ENCODE measurements at regions not wholly inside any gene's neighbourhood (a gene's known extent, or its start where the extent isn't known, plus 50 kb on each side); places are given as distances from the start of the nearest gene placed in this dataset.

DNA sequence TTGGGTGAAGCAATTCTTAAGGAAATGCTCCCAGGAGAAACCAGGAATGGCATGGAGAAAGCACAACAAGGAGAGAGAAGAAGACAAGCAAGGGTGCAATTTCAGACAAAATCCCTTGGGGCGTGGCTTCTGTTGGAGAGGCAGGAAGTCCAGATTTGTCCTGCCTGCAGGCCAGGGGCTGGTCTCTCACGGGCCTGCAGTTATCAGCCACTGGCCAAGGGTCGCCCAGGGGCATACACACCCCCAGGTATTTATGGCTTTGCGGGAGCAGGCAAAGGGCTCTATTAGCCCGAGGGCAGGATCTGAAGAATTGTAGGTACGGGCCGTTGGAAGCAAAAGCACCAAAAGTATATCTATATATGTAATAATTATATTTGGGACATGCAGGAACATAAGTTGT, 87.7 kb downstream of the IYD start:
- POLR2A ChIA-PET: no interaction called here
- no peak for DNase-seq (ENCODE audit: extremely low spot score)
- CTCF ChIA-PET: interaction anchor here (1.1 kb wide), 1 partner anchor 361 kb away, joined by 3 read pairs; no protein-coding TSS in a partner anchor
- TF ChIP-seq LEF1 (IDR thresholded peaks at IDR 0.05; ENCODE audit: borderline replicate concordance) (no peak), ZNF384 (IDR thresholded peaks at IDR 0.05) (no peak), SUZ12 (IDR thresholded peaks at IDR 0.05) (no peak), HDGF (IDR thresholded peaks at IDR 0.05; ENCODE audit: borderline replicate concordance) (no peak), L3MBTL2 (conservative IDR thresholded peaks at IDR 0.05) (no peak), ELF4 (IDR thresholded peaks at IDR 0.05) (no peak), CTBP1 (IDR thresholded peaks at IDR 0.05; ENCODE audit: borderline replicate concordance) (no peak), NFRKB (IDR thresholded peaks at IDR 0.05) (no peak), FOXK2 (IDR thresholded peaks at IDR 0.05) (no peak), ARNT (IDR thresholded peaks at IDR 0.05) (no peak), FOXM1 (IDR thresholded peaks at IDR 0.05; ENCODE audit: borderline replicate concordance) (no peak), BHLHE40 (IDR thresholded peaks at IDR 0.05; ENCODE audit: borderline replicate concordance) (no peak), SP1 (IDR thresholded peaks at IDR 0.05) (no peak), TARDBP (IDR thresholded peaks at IDR 0.05) (no peak), FOXA1 (IDR thresholded peaks at IDR 0.05) (no peak)
- TF ChIP-seq, protein P1, sequence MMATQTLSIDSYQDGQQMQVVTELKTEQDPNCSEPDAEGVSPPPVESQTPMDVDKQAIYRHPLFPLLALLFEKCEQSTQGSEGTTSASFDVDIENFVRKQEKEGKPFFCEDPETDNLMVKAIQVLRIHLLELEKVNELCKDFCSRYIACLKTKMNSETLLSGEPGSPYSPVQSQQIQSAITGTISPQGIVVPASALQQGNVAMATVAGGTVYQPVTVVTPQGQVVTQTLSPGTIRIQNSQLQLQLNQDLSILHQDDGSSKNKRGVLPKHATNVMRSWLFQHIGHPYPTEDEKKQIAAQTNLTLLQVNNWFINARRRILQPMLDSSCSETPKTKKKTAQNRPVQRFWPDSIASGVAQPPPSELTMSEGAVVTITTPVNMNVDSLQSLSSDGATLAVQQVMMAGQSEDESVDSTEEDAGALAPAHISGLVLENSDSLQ (IDR thresholded peaks at IDR 0.05): no peak

DNA sequence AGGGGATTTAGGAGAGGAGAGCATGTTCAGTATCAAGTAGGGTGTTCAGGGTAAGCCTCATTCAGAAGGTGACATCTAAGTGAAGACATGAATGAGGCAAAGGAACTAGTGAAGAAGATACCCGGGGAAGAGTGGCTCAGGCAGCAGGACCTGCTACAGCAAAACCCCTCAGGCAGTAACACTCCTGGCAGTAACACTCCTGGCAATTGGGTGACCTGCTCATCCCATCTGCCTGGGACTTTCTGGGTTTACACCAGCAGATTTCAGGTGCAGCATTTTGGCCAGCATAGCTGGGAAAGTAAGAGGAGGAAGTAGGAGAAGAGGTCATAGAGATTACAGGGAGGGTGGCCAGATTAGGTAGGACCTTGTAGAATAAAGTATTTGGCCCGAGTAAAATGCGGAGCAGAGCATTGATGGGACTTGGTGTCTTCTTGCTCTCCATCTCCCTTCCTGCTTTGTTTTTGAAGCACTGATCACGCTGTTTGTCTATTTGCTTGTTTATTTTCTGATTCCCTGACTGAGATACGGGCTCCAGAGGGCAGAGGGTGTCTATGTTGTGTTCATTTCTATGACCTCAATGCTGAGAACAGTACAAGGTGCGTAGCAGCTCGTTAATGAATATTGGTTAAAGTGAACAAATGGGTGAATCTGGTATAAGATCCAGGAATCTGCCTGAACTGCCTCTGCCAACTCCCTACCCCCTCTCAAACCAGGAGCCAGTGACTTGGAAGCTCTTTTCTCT, 88.3 kb downstream of the IYD start:
- no peak for DNase-seq (ENCODE audit: extremely low spot score)
- ChIA-PET CTCF (interaction anchor here (1.1 kb wide), 1 partner anchor 361 kb away, joined by 3 read pairs; no protein-coding TSS in a partner anchor), POLR2A (no interaction called here)
- no peak for TF ChIP-seq TARDBP (IDR thresholded peaks at IDR 0.05)
- TF ChIP-seq L3MBTL2 (conservative IDR thresholded peaks at IDR 0.05): no peak
- no peak for TF ChIP-seq SUZ12 (IDR thresholded peaks at IDR 0.05)
- no peak for TF ChIP-seq FOXK2 (IDR thresholded peaks at IDR 0.05)
- no peak for TF ChIP-seq LEF1 (IDR thresholded peaks at IDR 0.05; ENCODE audit: borderline replicate concordance)
- no peak for TF ChIP-seq ARNT (IDR thresholded peaks at IDR 0.05)
- no peak for TF ChIP-seq FOXM1 (IDR thresholded peaks at IDR 0.05; ENCODE audit: borderline replicate concordance)

DNA sequence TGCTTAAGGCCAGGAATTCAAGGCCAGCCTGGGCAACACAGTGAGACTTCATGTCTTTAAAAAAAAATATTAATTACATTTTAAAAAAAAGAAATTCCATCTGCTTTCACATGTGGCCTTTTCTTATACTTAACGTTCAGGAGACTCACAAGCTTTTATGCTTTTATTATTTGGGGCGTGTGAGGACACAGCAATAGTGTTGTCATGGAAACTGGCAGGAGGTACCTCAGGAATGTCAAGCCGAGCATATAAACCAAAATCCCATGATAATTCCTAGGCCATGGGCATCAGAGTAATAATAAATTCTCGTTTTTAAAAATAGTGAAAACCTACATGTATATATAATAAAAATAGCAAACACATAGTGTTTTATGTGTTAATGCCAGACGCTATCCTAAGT, 89.8 kb downstream of the IYD start:
- POLR2A ChIA-PET: no interaction called here
- TF ChIP-seq SP1 (IDR thresholded peaks at IDR 0.05) (no peak), CTBP1 (IDR thresholded peaks at IDR 0.05; ENCODE audit: borderline replicate concordance) (no peak), NFRKB (IDR thresholded peaks at IDR 0.05) (no peak), FOXK2 (IDR thresholded peaks at IDR 0.05) (no peak), ELF4 (IDR thresholded peaks at IDR 0.05) (no peak), L3MBTL2 (conservative IDR thresholded peaks at IDR 0.05) (no peak), SUZ12 (IDR thresholded peaks at IDR 0.05) (no peak)
- CTCF ChIA-PET: interaction anchor here (0.8 kb wide), 1 partner anchor 283 kb away, joined by 4 read pairs; no protein-coding TSS in a partner anchor
- DNase-seq (ENCODE audit: extremely low spot score): no peak

DNA sequence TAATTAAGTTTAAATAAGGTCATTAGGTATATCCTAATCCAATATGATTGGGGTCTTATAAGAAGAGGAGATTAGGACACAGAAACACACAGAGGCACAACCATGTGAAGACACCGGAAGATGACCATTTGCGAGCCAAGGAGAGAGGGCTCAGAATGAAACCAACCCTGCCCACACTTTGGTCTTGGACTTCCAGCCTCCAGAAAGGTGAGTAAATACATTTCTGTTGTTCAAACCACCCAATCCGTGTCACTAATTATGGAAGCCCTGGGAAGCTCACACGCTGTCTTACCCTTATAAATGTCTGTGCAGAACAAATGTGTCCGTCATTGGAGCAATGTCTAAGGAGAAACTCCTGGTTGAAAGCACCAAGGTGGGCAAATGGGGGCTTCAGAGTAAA, 95.0 kb downstream of the IYD start:
- POLR2A ChIA-PET: no interaction called here
- CTCF ChIA-PET: interaction anchor here (0.6 to 1.4 kb wide), 2 partner anchors 45 to 435 kb away, joined by 3 to 4 read pairs; no protein-coding TSS in a partner anchor
- DNase-seq (ENCODE audit: extremely low spot score): no peak

DNA sequence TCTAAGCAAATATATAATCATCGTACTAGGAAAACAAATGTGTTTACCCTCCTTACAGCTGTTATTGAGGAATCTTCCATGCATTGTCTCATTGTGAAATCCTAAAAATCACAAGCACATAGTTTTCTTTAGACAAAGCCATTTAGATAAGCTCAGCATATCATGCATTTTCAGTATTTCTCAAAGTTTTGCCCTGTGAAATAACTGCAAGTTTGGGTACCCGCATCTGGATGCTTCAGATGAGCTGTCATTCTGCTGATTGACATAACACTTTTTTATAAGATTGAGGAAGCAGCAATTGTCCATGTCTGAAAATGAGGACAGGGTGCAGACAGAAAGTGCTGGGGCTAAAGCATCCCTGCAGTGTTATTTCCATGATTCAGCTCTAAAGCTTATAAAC, 96.2 kb downstream of the IYD start:
- ChIA-PET CTCF (interaction anchor here (1.4 kb wide), 1 partner anchor 46 kb away, joined by 4 read pairs; no protein-coding TSS in a partner anchor), POLR2A (no interaction called here)
- TF ChIP-seq SP1 (IDR thresholded peaks at IDR 0.05) (no peak), LEF1 (IDR thresholded peaks at IDR 0.05; ENCODE audit: borderline replicate concordance) (no peak)
- TF ChIP-seq, protein P1 (IDR thresholded peaks at IDR 0.05): 0 out of 2 replicates have a peak, but pooled peaks have one; percentile 34
- DNase-seq (ENCODE audit: extremely low spot score): no peak

More for the DNA sequence above, 95.0 kb downstream of the IYD start:
- TF ChIP-seq ARNT (IDR thresholded peaks at IDR 0.05) (no peak), CTBP1 (IDR thresholded peaks at IDR 0.05; ENCODE audit: borderline replicate concordance) (no peak), HDGF (IDR thresholded peaks at IDR 0.05; ENCODE audit: borderline replicate concordance) (no peak)

DNA sequence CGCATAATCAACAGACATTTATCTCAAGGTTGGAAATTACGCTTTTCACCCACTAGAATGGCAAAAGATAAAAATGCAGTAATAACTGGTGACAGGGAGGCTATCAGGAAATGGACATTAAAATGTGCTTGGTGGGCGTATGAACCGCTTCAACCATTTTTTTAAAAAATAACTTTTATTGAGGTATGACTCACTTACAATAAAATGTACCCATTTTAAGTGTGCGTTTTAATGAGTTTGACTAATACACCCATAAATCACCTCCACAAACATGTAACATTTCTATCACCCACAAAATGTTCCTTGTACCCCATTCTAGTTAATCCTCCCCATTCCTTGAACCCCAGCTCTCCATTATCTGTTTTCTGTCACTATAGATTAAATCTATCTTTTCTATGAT, 96.8 kb downstream of the IYD start:
- TF ChIP-seq LEF1 (IDR thresholded peaks at IDR 0.05; ENCODE audit: borderline replicate concordance): no peak
- TF ChIP-seq TARDBP (IDR thresholded peaks at IDR 0.05): no peak
- no peak for TF ChIP-seq L3MBTL2 (conservative IDR thresholded peaks at IDR 0.05)
- no peak for TF ChIP-seq FOXM1 (IDR thresholded peaks at IDR 0.05; ENCODE audit: borderline replicate concordance)
- TF ChIP-seq FOXA1 (IDR thresholded peaks at IDR 0.05): no peak
- TF ChIP-seq NFRKB (IDR thresholded peaks at IDR 0.05): no peak
- no peak for TF ChIP-seq BHLHE40 (IDR thresholded peaks at IDR 0.05; ENCODE audit: borderline replicate concordance)
- TF ChIP-seq, protein P1 (IDR thresholded peaks at IDR 0.05): peak; percentile 77
- no peak for TF ChIP-seq HDGF (IDR thresholded peaks at IDR 0.05; ENCODE audit: borderline replicate concordance)
- TF ChIP-seq ZNF384 (IDR thresholded peaks at IDR 0.05): peak; percentile 74
- no peak for TF ChIP-seq ELF4 (IDR thresholded peaks at IDR 0.05)
- ChIA-PET CTCF (no interaction called here), POLR2A (no interaction called here)
- DNase-seq (ENCODE audit: extremely low spot score): no peak
